ENCODE measurements at regions not wholly inside any gene's neighbourhood (a gene's known extent, or its start where the extent isn't known, plus 50 kb on each side); places are given as distances from the start of the nearest gene placed in this dataset.

DNA sequence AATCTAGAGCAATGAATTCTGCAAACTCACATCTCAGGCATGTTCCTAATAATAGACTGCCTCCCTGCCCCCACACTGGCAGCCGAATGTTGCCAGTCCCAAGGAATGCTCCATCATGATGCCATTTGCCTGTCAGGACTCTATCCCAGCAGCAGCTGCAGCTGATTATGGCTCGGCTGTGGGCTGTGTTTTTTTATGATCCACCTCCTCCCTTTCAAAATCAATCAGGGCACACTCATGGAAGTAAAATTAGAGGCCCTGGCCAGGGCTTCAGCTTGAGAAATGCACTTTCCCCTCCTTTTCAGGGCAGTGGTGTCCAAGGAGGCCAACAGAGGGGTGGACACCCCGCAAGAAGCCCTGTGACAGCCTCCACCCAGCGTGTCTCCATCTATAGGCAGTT lies 176.7 kb upstream of the S1PR3 start:
- TF ChIP-seq TAF1 (conservative IDR thresholded peaks at IDR 0.05) (no peak), YY1 (IDR thresholded peaks at IDR 0.05) (no peak), JUND (IDR thresholded peaks at IDR 0.05) (no peak), FOXA1 (IDR thresholded peaks at IDR 0.05) (no peak), EGR1 (IDR thresholded peaks at IDR 0.05; ENCODE audit: low read depth in 2 of 2) (no peak), HNF4G (IDR thresholded peaks at IDR 0.05) (no peak), RXRA (IDR thresholded peaks at IDR 0.05) (no peak), HNF4A (conservative IDR thresholded peaks at IDR 0.05) (no peak), FOXA2 (IDR thresholded peaks at IDR 0.05) (no peak)
- TF ChIP-seq, protein P1, sequence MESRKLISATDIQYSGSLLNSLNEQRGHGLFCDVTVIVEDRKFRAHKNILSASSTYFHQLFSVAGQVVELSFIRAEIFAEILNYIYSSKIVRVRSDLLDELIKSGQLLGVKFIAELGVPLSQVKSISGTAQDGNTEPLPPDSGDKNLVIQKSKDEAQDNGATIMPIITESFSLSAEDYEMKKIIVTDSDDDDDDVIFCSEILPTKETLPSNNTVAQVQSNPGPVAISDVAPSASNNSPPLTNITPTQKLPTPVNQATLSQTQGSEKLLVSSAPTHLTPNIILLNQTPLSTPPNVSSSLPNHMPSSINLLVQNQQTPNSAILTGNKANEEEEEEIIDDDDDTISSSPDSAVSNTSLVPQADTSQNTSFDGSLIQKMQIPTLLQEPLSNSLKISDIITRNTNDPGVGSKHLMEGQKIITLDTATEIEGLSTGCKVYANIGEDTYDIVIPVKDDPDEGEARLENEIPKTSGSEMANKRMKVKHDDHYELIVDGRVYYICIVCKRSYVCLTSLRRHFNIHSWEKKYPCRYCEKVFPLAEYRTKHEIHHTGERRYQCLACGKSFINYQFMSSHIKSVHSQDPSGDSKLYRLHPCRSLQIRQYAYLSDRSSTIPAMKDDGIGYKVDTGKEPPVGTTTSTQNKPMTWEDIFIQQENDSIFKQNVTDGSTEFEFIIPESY (IDR thresholded peaks at IDR 0.05): no peak
- TF ChIP-seq, protein P2, sequence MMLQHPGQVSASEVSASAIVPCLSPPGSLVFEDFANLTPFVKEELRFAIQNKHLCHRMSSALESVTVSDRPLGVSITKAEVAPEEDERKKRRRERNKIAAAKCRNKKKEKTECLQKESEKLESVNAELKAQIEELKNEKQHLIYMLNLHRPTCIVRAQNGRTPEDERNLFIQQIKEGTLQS (IDR thresholded peaks at IDR 0.05): no peak
- TF ChIP-seq, protein P3, sequence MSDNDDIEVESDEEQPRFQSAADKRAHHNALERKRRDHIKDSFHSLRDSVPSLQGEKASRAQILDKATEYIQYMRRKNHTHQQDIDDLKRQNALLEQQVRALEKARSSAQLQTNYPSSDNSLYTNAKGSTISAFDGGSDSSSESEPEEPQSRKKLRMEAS (IDR thresholded peaks at IDR 0.05): no peak
- Histone ChIP-seq H3K9ac (ENCODE audit: low read depth in 1 of 2, low read length in 2 of 2) (no peak overlapping the region), H3K27me3 (ENCODE audit: control insufficient read depth in 4 of 4, insufficient read depth in 4 of 4, low read length in 3 of 4) (peaks cover 0 to 5% (median 0%) of the 10 kb centered on the region in 4 donors), H3K4me1 (ENCODE audit: control insufficient read depth in 4 of 4, insufficient read depth in 4 of 4, low read length in 3 of 4) (peaks cover 0 to 1% (median 0%) of the 10 kb centered on the region in 4 donors), H3K4me3 (ENCODE audit: low read depth in 1 of 3, low read length in 3 of 3) (no peak overlapping the region), H3K36me3 (ENCODE audit: control insufficient read depth in 4 of 4, insufficient read depth in 3 of 4, low read depth in 1 of 4, low read length in 3 of 4) (no peaks in the 10 kb centered on the region), H3K27ac (ENCODE audit: low read depth in 1 of 2, low read length in 2 of 2) (no peak overlapping the region), H3K9me3 (ENCODE audit: control insufficient read depth in 4 of 4, low read length in 3 of 4) (no peaks in the 10 kb centered on the region)
- 71% methylated on average over 4 of the region's 4 CpGs for WGBS
- DNase-seq (ENCODE audit: low spot score): no peak

DNA sequence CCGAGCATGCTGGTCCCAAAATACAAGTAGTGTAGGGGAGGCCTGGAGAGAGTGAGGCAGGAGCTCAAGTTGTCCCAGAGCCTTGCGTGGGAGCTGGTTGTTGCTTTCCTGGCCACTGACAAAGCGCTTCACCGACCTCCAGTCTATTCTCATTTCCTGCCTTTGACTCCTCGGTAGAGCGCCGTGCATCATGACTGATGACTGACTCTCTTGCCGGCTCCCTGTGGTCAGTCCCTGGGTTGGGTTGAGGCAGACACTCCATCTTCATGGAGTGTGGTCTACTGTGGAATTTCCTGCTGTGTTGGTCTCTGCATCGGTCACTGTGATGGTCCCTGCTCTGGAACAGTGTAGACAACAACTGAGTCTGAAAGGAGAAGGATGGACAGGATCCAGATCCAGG lies 175.1 kb upstream of the S1PR3 start:
- Histone ChIP-seq H3K4me3 (ENCODE audit: low read depth in 1 of 3, low read length in 3 of 3) (no peak overlapping the region), H3K27me3 (ENCODE audit: control insufficient read depth in 4 of 4, insufficient read depth in 4 of 4, low read length in 3 of 4) (peaks cover 0 to 5% (median 0%) of the 10 kb centered on the region in 4 donors), H3K36me3 (ENCODE audit: control insufficient read depth in 4 of 4, insufficient read depth in 3 of 4, low read depth in 1 of 4, low read length in 3 of 4) (no peaks in the 10 kb centered on the region), H3K27ac (ENCODE audit: low read depth in 1 of 2, low read length in 2 of 2) (no peak overlapping the region), H3K9ac (ENCODE audit: low read depth in 1 of 2, low read length in 2 of 2) (no peak overlapping the region), H3K4me1 (ENCODE audit: control insufficient read depth in 4 of 4, insufficient read depth in 4 of 4, low read length in 3 of 4) (peaks cover 0 to 1% (median 0%) of the 10 kb centered on the region in 4 donors), H3K9me3 (ENCODE audit: control insufficient read depth in 4 of 4, low read length in 3 of 4) (no peaks in the 10 kb centered on the region)
- DNase-seq (ENCODE audit: low spot score): no peak
- WGBS: 76% methylated on average over 9 of the region's 9 CpGs
- TF ChIP-seq JUND (IDR thresholded peaks at IDR 0.05) (no peak), RXRA (IDR thresholded peaks at IDR 0.05) (no peak), EGR1 (IDR thresholded peaks at IDR 0.05; ENCODE audit: low read depth in 2 of 2) (no peak), YY1 (IDR thresholded peaks at IDR 0.05) (no peak), FOXA1 (IDR thresholded peaks at IDR 0.05) (no peak), NR2F2 (IDR thresholded peaks at IDR 0.05) (no peak), FOXA2 (IDR thresholded peaks at IDR 0.05) (no peak), TAF1 (conservative IDR thresholded peaks at IDR 0.05) (no peak), RAD21 (IDR thresholded peaks at IDR 0.05) (no peak), HNF4A (conservative IDR thresholded peaks at IDR 0.05) (no peak), GABPA (IDR thresholded peaks at IDR 0.05 in 1 of 2, conservative IDR thresholded peaks at IDR 0.05 in 1 of 2) (no peak), HNF4G (IDR thresholded peaks at IDR 0.05) (no peak), SP1 (IDR thresholded peaks at IDR 0.05) (no peak)
- TF ChIP-seq, protein P4, sequence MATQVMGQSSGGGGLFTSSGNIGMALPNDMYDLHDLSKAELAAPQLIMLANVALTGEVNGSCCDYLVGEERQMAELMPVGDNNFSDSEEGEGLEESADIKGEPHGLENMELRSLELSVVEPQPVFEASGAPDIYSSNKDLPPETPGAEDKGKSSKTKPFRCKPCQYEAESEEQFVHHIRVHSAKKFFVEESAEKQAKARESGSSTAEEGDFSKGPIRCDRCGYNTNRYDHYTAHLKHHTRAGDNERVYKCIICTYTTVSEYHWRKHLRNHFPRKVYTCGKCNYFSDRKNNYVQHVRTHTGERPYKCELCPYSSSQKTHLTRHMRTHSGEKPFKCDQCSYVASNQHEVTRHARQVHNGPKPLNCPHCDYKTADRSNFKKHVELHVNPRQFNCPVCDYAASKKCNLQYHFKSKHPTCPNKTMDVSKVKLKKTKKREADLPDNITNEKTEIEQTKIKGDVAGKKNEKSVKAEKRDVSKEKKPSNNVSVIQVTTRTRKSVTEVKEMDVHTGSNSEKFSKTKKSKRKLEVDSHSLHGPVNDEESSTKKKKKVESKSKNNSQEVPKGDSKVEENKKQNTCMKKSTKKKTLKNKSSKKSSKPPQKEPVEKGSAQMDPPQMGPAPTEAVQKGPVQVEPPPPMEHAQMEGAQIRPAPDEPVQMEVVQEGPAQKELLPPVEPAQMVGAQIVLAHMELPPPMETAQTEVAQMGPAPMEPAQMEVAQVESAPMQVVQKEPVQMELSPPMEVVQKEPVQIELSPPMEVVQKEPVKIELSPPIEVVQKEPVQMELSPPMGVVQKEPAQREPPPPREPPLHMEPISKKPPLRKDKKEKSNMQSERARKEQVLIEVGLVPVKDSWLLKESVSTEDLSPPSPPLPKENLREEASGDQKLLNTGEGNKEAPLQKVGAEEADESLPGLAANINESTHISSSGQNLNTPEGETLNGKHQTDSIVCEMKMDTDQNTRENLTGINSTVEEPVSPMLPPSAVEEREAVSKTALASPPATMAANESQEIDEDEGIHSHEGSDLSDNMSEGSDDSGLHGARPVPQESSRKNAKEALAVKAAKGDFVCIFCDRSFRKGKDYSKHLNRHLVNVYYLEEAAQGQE (IDR thresholded peaks at IDR 0.05): no peak
- TF ChIP-seq, protein P3 (IDR thresholded peaks at IDR 0.05): no peak
- TF ChIP-seq, protein P2 (IDR thresholded peaks at IDR 0.05): no peak
- TF ChIP-seq, protein P1 (IDR thresholded peaks at IDR 0.05): no peak
- TF ChIP-seq, protein P5, sequence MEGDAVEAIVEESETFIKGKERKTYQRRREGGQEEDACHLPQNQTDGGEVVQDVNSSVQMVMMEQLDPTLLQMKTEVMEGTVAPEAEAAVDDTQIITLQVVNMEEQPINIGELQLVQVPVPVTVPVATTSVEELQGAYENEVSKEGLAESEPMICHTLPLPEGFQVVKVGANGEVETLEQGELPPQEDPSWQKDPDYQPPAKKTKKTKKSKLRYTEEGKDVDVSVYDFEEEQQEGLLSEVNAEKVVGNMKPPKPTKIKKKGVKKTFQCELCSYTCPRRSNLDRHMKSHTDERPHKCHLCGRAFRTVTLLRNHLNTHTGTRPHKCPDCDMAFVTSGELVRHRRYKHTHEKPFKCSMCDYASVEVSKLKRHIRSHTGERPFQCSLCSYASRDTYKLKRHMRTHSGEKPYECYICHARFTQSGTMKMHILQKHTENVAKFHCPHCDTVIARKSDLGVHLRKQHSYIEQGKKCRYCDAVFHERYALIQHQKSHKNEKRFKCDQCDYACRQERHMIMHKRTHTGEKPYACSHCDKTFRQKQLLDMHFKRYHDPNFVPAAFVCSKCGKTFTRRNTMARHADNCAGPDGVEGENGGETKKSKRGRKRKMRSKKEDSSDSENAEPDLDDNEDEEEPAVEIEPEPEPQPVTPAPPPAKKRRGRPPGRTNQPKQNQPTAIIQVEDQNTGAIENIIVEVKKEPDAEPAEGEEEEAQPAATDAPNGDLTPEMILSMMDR (IDR thresholded peaks at IDR 0.05; ENCODE audit: low read depth, low read length, missing input control): no peak

All from liver (tissue), 8 donors.